ENCODE measurements at regions not wholly inside any gene's neighbourhood (a gene's known extent, or its start where the extent isn't known, plus 50 kb on each side); places are given as distances from the start of the nearest gene placed in this dataset.

DNA sequence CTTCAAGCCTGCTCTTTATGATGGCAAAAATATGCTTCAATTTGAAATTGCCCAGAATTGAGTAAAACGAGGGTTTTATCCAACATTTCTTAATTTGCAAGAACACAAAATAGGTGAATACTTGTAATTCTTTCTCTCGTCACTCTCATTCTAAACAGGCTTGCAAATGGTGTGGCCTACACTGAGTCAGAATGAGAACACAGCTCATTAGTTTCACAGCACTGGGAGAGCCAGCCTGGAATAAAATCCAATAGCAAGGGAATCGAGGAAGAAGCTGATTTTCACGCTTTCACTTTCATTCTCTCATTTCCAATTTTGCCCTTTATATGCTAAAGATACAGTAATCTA lies 537.5 kb downstream of the LTN1 start:
- TF ChIP-seq, protein P1, sequence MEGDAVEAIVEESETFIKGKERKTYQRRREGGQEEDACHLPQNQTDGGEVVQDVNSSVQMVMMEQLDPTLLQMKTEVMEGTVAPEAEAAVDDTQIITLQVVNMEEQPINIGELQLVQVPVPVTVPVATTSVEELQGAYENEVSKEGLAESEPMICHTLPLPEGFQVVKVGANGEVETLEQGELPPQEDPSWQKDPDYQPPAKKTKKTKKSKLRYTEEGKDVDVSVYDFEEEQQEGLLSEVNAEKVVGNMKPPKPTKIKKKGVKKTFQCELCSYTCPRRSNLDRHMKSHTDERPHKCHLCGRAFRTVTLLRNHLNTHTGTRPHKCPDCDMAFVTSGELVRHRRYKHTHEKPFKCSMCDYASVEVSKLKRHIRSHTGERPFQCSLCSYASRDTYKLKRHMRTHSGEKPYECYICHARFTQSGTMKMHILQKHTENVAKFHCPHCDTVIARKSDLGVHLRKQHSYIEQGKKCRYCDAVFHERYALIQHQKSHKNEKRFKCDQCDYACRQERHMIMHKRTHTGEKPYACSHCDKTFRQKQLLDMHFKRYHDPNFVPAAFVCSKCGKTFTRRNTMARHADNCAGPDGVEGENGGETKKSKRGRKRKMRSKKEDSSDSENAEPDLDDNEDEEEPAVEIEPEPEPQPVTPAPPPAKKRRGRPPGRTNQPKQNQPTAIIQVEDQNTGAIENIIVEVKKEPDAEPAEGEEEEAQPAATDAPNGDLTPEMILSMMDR (IDR thresholded peaks at IDR 0.05), result no peak
- TF ChIP-seq POLR2A (IDR thresholded peaks at IDR 0.05), result no peak

Measured in uterus (tissue), 2 donors.